Neural cell (in vitro differentiated cells): ENCODE measurements at regions not wholly inside any gene's neighbourhood (a gene's known extent, or its start where the extent isn't known, plus 50 kb on each side); places are given as distances from the start of the nearest gene placed in this dataset.

Experiments
- EZH2 ChIP-seq: fragments of 200-600, 300-800 bp; shearing (Covaris generic), sonication (generic); IDR thresholded peaks from 2 replicates; pipeline ENCODE4 v1.6.1; 2014; ENCODE audit warnings: antibody characterized with exemption, low read length, borderline replicate concordance, mild to moderate bottlenecking; ENCODE audit not compliant: insufficient read depth, poor library complexity, severe bottlenecking
- MXI1 ChIP-seq: fragments of 450-650 bp; conservative IDR thresholded peaks from 2 replicates; pipeline ENCODE4 v1.6.1; 2014; ENCODE audit warnings: antibody characterized with exemption, mild to moderate bottlenecking; ENCODE audit not compliant: poor library complexity, severe bottlenecking
- TF ChIP-seq, protein P1 (sequence below): fragments of 450-650 bp; IDR thresholded peaks from 2 replicates; pipeline ENCODE4 v1.5.1; 2014; ENCODE audit warnings: antibody characterized with exemption, mild to moderate bottlenecking, moderate library complexity; ENCODE audit not compliant: poor library complexity, severe bottlenecking
- TF ChIP-seq, protein P2 (sequence below): IDR thresholded peaks from 2 replicates; pipeline ENCODE4 v1.6.1; 2012; ENCODE audit warnings: borderline replicate concordance

DNA sequence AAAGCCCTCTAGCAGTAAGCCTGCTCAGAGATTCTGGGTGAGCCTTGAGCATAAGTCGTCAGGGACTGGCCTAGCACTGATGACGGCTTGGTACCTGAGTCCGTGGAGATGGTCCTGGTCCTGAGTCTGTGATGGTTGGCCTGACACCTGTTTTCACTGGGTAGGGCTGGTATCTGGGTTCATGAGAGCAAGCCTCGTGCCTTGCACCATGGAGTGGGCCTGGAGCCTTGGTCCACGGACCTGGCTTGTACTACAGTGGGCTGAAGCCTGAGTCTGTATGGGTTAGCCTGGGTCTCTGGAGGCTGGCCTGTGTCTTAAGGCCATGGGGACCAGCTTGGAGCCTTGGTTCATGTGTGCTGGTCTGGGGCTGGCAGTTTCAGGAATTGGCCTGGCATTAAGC lies 310.3 kb upstream of the ISL1 start:
- TF ChIP-seq, protein P1, sequence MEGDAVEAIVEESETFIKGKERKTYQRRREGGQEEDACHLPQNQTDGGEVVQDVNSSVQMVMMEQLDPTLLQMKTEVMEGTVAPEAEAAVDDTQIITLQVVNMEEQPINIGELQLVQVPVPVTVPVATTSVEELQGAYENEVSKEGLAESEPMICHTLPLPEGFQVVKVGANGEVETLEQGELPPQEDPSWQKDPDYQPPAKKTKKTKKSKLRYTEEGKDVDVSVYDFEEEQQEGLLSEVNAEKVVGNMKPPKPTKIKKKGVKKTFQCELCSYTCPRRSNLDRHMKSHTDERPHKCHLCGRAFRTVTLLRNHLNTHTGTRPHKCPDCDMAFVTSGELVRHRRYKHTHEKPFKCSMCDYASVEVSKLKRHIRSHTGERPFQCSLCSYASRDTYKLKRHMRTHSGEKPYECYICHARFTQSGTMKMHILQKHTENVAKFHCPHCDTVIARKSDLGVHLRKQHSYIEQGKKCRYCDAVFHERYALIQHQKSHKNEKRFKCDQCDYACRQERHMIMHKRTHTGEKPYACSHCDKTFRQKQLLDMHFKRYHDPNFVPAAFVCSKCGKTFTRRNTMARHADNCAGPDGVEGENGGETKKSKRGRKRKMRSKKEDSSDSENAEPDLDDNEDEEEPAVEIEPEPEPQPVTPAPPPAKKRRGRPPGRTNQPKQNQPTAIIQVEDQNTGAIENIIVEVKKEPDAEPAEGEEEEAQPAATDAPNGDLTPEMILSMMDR = no peak
- TF ChIP-seq, protein P2, sequence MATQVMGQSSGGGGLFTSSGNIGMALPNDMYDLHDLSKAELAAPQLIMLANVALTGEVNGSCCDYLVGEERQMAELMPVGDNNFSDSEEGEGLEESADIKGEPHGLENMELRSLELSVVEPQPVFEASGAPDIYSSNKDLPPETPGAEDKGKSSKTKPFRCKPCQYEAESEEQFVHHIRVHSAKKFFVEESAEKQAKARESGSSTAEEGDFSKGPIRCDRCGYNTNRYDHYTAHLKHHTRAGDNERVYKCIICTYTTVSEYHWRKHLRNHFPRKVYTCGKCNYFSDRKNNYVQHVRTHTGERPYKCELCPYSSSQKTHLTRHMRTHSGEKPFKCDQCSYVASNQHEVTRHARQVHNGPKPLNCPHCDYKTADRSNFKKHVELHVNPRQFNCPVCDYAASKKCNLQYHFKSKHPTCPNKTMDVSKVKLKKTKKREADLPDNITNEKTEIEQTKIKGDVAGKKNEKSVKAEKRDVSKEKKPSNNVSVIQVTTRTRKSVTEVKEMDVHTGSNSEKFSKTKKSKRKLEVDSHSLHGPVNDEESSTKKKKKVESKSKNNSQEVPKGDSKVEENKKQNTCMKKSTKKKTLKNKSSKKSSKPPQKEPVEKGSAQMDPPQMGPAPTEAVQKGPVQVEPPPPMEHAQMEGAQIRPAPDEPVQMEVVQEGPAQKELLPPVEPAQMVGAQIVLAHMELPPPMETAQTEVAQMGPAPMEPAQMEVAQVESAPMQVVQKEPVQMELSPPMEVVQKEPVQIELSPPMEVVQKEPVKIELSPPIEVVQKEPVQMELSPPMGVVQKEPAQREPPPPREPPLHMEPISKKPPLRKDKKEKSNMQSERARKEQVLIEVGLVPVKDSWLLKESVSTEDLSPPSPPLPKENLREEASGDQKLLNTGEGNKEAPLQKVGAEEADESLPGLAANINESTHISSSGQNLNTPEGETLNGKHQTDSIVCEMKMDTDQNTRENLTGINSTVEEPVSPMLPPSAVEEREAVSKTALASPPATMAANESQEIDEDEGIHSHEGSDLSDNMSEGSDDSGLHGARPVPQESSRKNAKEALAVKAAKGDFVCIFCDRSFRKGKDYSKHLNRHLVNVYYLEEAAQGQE = no peak
- TF ChIP-seq EZH2 (no peak), MXI1 (no peak)
